ENCODE measurements at regions not wholly inside any gene's neighbourhood (a gene's known extent, or its start where the extent isn't known, plus 50 kb on each side); places are given as distances from the start of the nearest gene placed in this dataset.
"Not testable (repeated sequence)": the region's sequence is repeated elsewhere in the genome, so short reads cannot be mapped to it uniquely, and the experiment has no call there.

- TF ChIP-seq CTCF (conservative IDR thresholded peaks at IDR 0.05; ENCODE audit: low read length) = no peak
- H3K4me3 ChIP-seq (ENCODE audit: low read length) = no peak overlapping the region; the same call in 1 of the 2 replicates
- peak; percentile 80 for DNase-seq (ENCODE audit: low read depth)
Observed at GRCh38 chr3:150236316-150237082, 171.6 kb upstream of the TSC22D2 start.

- no peak overlapping the region for H3K4me3 ChIP-seq (ENCODE audit: low read length)
- TF ChIP-seq CTCF (conservative IDR thresholded peaks at IDR 0.05; ENCODE audit: low read length) = no peak
- DNase-seq (ENCODE audit: low read depth) = peak; percentile 97
Observed at GRCh38 chr3:150235799-150236198, 172.3 kb upstream of the TSC22D2 start.

GRCh38 chr3:150232992-150233451 lies 175.1 kb upstream of the TSC22D2 start:
- H3K4me3 ChIP-seq (ENCODE audit: low read length) = no peak overlapping the region
- no peak for TF ChIP-seq CTCF (conservative IDR thresholded peaks at IDR 0.05; ENCODE audit: low read length)
- peak; percentile 83 for DNase-seq (ENCODE audit: low read depth)

GRCh38 chr3:150230037-150230436 lies 178.1 kb upstream of the TSC22D2 start:
- TF ChIP-seq CTCF (conservative IDR thresholded peaks at IDR 0.05; ENCODE audit: low read length) = no peak
- no peak overlapping the region for H3K4me3 ChIP-seq (ENCODE audit: low read length)
- DNase-seq (ENCODE audit: low read depth) = no peak

GRCh38 chr3:150228626-150229025 lies 179.5 kb upstream of the TSC22D2 start:
- not testable (repeated sequence) for DNase-seq (ENCODE audit: low read depth)

GRCh38 chr3:150227839-150228238 lies 180.3 kb upstream of the TSC22D2 start:
- peak; percentile 95 for TF ChIP-seq CTCF (conservative IDR thresholded peaks at IDR 0.05; ENCODE audit: low read length)
- no peak overlapping the region for H3K4me3 ChIP-seq (ENCODE audit: low read length)
- peak; percentile 78 for DNase-seq (ENCODE audit: low read depth)

More at GRCh38 chr3:150228626-150229025, 179.5 kb upstream of the TSC22D2 start:
- not testable (repeated sequence) for H3K4me3 ChIP-seq (ENCODE audit: low read length)

GRCh38 chr3:150225986-150226385 lies 182.1 kb upstream of the TSC22D2 start:
- no peak for DNase-seq (ENCODE audit: low read depth)
- TF ChIP-seq CTCF (conservative IDR thresholded peaks at IDR 0.05; ENCODE audit: low read length) = no peak
- no peak overlapping the region for H3K4me3 ChIP-seq (ENCODE audit: low read length)

Measured in AG10803 (cell line).